Glutamatergic neuron (in vitro differentiated cells): ENCODE measurements at regions not wholly inside any gene's neighbourhood (a gene's known extent, or its start where the extent isn't known, plus 50 kb on each side); places are given as distances from the start of the nearest gene placed in this dataset.

Source experiments
- DNase-seq: peaks from one replicate; pipeline ENCODE4 v3.0.0; 2022
- H3K27ac Mint-ChIP-seq: one replicate; pipeline ENCODE4 v1.8.0; 2020; ENCODE audit warnings: mild to moderate bottlenecking, mixed read lengths, inconsistent platforms; ENCODE audit not compliant: unreplicated experiment
- H3K27me3 Mint-ChIP-seq: one replicate; pipeline ENCODE4 v1.8.0; 2020; ENCODE audit warnings: mild to moderate bottlenecking, moderate library complexity, mixed read lengths, inconsistent platforms; ENCODE audit not compliant: unreplicated experiment
- H3K36me3 Mint-ChIP-seq: one replicate; pipeline ENCODE4 v1.8.0; 2020; ENCODE audit warnings: mild to moderate bottlenecking, mixed read lengths, inconsistent platforms; ENCODE audit not compliant: unreplicated experiment
- H3K4me1 Mint-ChIP-seq: one replicate; pipeline ENCODE4 v1.8.0; 2020; ENCODE audit warnings: mild to moderate bottlenecking, low read depth, mixed read lengths, inconsistent platforms; ENCODE audit not compliant: unreplicated experiment
- H3K4me3 Mint-ChIP-seq: one replicate; pipeline ENCODE4 v1.8.0; 2020; ENCODE audit warnings: mild to moderate bottlenecking, mixed read lengths, inconsistent platforms; ENCODE audit not compliant: unreplicated experiment
- H3K9me3 Mint-ChIP-seq: one replicate; pipeline ENCODE4 v1.8.0; 2020; ENCODE audit warnings: mild to moderate bottlenecking, moderate library complexity, mixed read lengths, inconsistent platforms; ENCODE audit not compliant: unreplicated experiment
- TF ChIP-seq, protein P1 (sequence below): fragments of 200-600 bp; sonication (generic); IDR thresholded peaks from one replicate; pipeline ENCODE4 v1.5.0; 2021; ENCODE audit not compliant: partially characterized antibody, unreplicated experiment

DNA sequence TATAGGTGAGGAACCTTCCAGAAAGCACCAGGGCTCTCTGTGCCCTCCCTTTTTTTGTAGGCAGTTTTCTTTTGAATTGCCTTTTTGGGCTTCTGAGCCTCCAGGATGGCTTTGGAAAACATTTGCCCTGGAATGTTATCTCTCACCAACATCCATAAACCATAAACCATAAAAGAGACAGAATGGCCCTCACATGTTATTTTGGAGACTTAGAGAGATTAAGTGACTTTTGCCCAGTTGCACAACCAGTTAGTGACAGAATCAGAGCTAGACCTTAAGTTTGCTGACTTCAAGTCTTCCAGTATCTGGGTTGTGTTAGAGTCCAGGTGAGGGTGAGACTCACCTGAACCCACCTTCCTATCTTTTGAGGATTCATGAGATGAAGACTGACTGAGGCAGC, 153.0 kb upstream of the STX18 start:
- Mint-ChIP-seq H3K36me3 (no peaks in the 10 kb centered on the region), H3K9me3 (peaks cover 3% of the 10 kb centered on the region)

DNA sequence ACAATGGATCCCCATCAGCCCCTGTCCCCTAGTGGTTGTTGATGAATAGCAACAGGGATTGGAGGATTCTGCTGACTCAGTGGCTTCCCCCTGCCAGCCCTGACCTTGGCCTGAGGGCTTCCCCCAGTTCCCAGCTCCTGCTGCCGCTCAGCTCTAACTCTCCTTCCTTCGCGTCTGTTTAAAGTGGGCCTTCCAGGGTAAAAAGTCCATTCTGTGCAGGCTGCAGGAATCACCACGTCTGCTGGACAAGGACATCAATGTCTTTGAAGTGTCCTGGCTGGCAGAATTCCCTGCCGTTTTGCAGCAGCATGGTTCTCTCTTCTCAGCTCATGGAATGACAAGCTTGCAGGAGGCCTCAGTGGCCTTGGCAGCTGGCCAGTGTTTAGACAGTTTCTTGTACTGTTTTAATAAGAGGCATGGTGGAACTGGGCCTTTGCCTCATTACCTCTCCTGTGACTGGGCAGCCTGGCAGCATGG, 152.5 kb upstream of the STX18 start:
- DNase-seq: no peak
- TF ChIP-seq, protein P1, sequence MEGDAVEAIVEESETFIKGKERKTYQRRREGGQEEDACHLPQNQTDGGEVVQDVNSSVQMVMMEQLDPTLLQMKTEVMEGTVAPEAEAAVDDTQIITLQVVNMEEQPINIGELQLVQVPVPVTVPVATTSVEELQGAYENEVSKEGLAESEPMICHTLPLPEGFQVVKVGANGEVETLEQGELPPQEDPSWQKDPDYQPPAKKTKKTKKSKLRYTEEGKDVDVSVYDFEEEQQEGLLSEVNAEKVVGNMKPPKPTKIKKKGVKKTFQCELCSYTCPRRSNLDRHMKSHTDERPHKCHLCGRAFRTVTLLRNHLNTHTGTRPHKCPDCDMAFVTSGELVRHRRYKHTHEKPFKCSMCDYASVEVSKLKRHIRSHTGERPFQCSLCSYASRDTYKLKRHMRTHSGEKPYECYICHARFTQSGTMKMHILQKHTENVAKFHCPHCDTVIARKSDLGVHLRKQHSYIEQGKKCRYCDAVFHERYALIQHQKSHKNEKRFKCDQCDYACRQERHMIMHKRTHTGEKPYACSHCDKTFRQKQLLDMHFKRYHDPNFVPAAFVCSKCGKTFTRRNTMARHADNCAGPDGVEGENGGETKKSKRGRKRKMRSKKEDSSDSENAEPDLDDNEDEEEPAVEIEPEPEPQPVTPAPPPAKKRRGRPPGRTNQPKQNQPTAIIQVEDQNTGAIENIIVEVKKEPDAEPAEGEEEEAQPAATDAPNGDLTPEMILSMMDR: no peak

More for the DNA sequence above, 153.0 kb upstream of the STX18 start:
- peaks cover 4% of the 10 kb centered on the region for H3K4me1 Mint-ChIP-seq
- TF ChIP-seq, protein P1: no peak
- no peak overlapping the region for H3K27ac Mint-ChIP-seq
- peaks cover 3% of the 10 kb centered on the region for H3K27me3 Mint-ChIP-seq
- no peak overlapping the region for H3K4me3 Mint-ChIP-seq
- no peak for DNase-seq

DNA sequence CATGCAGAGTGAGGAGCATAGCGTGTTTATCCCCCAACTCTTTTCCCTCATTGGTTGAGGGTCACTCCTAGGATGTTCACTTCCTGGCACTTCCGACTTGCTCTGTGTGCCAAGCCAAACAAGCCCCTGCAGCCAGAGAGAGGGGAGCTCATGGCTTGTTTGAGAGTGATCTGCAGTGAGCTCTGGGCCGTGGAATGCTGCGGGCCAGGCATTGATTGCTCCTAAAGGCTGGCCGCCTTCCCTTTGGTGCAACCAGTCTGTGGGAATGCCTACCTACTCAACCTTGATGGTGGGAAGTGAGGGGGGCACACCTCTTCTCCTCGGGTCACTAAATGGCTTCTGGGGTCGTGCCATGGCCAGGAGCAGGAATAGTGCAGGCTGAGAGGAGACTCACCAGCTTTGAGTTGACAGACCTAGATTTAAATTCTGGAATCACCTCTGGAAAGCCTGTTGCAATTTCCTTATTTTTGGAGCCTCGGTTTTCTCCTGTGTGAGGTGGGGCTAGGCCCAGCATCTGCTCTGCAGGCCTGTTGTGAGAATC, 152.0 kb upstream of the STX18 start:
- TF ChIP-seq, protein P1: no peak
- peaks cover 4% of the 10 kb centered on the region for H3K4me1 Mint-ChIP-seq
- peaks cover 3% of the 10 kb centered on the region for H3K9me3 Mint-ChIP-seq
- H3K27me3 Mint-ChIP-seq: peaks cover 2% of the 10 kb centered on the region
- H3K27ac Mint-ChIP-seq: no peak overlapping the region
- no peaks in the 10 kb centered on the region for H3K36me3 Mint-ChIP-seq
- DNase-seq: no peak
- H3K4me3 Mint-ChIP-seq: no peak overlapping the region

More for the DNA sequence above, 152.5 kb upstream of the STX18 start:
- H3K4me3 Mint-ChIP-seq: no peak overlapping the region
- peaks cover 4% of the 10 kb centered on the region for H3K4me1 Mint-ChIP-seq
- peaks cover 2% of the 10 kb centered on the region for H3K27me3 Mint-ChIP-seq
- peaks cover 3% of the 10 kb centered on the region for H3K9me3 Mint-ChIP-seq
- no peak overlapping the region for H3K27ac Mint-ChIP-seq
- no peaks in the 10 kb centered on the region for H3K36me3 Mint-ChIP-seq

DNA sequence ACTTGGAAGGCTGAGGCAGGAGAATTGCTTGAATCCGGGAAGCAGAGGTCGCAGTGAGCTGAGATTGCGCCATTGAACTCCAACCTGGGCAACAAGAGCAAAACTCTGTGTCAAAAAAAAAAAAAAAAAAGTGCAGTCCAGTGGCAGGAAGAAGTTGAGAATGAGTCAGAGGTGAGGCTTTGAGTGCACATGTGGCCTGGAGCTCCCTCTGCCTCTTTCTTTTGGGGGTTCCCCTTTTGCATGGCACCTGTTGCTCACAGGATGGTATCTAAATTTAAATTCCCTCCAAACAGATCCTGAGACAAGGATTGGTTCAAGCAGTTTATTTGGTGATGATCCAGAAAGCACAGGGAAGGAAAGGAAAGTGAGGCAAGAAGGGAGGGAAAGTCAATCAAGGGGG, 151.4 kb upstream of the STX18 start:
- H3K36me3 Mint-ChIP-seq: no peaks in the 10 kb centered on the region
- peaks cover 2% of the 10 kb centered on the region for H3K27me3 Mint-ChIP-seq
- peaks cover 9% of the 10 kb centered on the region for H3K4me1 Mint-ChIP-seq
- no peak for DNase-seq
- no peak overlapping the region for H3K4me3 Mint-ChIP-seq
- TF ChIP-seq, protein P1: no peak
- H3K9me3 Mint-ChIP-seq: peaks cover 3% of the 10 kb centered on the region
- H3K27ac Mint-ChIP-seq: no peak overlapping the region

DNA sequence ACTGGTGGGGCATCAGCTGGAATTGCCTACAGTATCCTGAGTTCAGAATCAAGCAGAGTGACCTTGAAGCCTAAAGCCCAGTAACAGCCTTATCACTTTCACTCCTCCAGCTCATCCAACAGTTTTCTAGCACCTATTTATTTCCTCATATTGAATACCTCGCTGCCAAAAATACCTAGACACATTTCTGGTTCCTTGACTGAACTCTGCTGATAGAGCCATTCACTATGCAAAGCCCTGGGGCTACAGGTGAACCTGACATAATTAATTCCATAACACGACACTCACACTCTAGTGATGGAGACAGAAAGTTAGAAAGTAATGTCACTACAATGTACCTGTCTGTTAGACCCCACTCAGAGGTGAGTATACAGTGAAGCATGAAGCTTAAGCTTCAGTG, 149.0 kb upstream of the STX18 start:
- TF ChIP-seq, protein P1: no peak
- Mint-ChIP-seq H3K27me3 (peaks cover 1% of the 10 kb centered on the region), H3K27ac (no peak overlapping the region), H3K4me3 (no peak overlapping the region), H3K9me3 (peaks cover 3% of the 10 kb centered on the region), H3K36me3 (no peaks in the 10 kb centered on the region), H3K4me1 (peaks cover 9% of the 10 kb centered on the region)
- DNase-seq: no peak
